22Rv1 (cell line): ENCODE measurements at regions not wholly inside any gene's neighbourhood (a gene's known extent, or its start where the extent isn't known, plus 50 kb on each side); places are given as distances from the start of the nearest gene placed in this dataset.

Source experiments
- CTCF ChIP-seq: fragments of 450-650 bp; IDR thresholded peaks from 2 replicates; pipeline ENCODE4 v1.5.1; 2017; ENCODE audit warnings: mild to moderate bottlenecking
- ZFX ChIP-seq: fragments of 450-650 bp; IDR thresholded peaks from 2 replicates; pipeline ENCODE4 v1.6.1; 2017; ENCODE audit warnings: antibody characterized with exemption, borderline replicate concordance

- TF ChIP-seq CTCF: no peak
- TF ChIP-seq ZFX: no peak
Observed at GRCh38 chr4:14361084-14361483, 641.2 kb upstream of the CPEB2 start.
